ENCODE measurements at regions not wholly inside any gene's neighbourhood (a gene's known extent, or its start where the extent isn't known, plus 50 kb on each side); places are given as distances from the start of the nearest gene placed in this dataset.

DNA sequence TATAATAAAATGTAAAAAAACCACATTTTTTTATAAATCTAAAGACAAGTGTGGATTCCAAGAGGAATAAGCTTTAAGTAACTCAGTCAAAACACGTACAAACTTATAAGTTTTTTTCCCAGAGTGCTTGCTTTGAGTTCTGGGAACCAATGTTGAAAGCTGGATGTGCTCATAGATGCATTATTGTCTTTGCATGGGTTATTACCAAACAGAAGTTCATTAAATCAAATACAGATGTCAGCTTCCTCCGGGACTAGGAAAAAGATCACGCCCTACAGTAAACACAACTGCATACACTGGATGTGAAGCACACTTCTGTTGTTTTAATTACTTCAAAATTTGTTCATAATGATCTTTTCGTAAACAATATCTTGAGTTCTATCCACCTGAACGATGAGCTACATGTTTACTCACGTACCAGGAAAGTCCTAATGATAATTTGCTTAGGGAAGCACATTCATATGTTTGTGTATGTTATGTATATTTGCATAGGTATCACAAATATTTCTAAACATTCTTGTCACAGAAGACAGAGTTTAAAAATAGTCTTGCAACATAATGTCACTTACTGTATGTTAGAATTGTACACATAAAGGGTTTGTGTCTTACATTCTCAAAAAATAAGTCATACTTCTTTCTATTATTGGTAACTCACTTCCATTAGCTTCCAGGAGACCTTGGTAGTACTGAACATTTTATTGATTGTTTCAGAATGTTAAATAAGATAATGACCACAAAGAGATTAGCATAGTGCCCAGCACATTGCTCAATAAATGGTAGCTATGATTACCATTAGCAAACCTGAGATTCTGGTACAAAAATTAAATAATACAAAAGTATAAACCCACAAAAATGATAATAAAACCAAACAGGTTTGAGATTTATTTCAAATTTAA, 427.4 kb downstream of the CETN3 start:
- no peak for DNase-seq

DNA sequence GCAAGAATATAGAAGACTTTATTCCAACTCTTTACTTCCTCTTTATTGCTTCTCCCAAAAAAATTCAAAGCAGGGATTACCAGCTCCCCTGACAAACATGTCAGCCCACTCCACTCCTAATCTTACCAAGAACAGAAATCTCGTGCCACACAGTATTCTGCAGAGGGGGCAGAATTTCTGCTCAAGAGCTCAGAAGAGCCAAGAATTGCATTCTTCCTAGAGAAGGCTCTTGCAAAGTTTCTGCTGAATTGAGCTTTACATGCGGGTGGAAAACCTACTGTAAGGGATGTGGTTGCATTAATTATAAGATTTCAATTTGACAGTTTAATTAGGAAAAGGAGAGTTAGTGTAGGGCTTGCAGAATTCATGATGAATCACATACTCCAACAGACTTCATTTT, 428.5 kb downstream of the CETN3 start:
- no peak for DNase-seq

DNA sequence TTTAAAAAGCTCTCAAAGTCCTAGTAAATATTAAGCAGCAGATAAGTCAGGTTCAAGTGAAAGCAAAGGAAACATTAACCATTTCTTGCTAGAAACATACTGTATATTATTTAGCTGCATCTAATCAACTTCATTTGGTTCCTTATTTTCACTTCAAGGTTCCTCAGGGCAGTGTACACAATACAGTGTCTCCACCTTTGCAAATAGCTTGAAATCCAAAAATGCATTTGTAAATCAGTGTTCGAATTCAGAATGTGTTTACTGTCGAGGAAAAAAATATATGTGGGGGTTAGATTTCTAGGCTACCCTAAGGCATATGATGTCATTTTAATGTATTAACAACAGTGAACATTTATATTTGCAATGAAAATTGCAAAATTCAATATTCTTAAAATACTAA, 436.0 kb downstream of the CETN3 start:
- DNase-seq, result no peak

DNA sequence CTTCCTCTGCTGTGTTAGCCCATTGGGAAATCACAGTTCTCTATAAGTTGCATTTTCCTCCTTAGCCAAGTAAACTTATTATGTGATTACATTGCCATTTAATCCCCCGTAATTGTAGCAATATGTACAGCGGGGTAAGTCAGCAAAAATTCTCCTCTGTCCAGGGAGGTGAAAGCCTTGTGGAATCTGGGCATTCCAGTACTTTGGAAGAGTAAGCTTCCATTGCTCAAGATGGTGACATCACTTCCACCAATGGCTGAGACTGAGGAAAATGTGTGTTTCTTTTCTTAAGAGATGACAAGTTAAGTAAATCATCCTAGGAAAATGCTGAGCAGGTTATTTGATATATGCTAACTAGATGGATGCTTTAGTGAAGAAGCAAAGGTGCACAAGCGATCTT, 436.7 kb downstream of the CETN3 start:
- no peak for DNase-seq

DNA sequence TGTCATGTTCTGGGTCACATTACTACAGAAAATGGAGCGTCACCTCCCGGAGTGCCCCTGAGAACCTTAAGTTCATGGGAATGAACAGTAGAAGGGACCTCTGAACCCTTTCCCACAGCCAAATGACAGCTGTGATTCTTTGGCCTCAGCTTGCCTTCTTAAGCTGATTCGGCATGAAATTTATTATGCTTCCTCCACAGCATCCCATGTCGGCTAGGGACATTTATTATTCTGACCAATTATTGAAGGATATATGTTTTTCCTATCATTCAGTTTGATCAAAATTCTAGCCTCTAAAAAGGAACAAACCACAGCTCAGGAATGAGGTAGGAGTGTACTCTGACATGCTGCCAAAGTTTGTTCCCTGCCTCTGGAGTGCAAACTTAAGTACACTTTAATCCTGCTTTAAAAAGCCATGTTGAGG, 440.6 kb downstream of the CETN3 start:
- DNase-seq, result no peak

DNA sequence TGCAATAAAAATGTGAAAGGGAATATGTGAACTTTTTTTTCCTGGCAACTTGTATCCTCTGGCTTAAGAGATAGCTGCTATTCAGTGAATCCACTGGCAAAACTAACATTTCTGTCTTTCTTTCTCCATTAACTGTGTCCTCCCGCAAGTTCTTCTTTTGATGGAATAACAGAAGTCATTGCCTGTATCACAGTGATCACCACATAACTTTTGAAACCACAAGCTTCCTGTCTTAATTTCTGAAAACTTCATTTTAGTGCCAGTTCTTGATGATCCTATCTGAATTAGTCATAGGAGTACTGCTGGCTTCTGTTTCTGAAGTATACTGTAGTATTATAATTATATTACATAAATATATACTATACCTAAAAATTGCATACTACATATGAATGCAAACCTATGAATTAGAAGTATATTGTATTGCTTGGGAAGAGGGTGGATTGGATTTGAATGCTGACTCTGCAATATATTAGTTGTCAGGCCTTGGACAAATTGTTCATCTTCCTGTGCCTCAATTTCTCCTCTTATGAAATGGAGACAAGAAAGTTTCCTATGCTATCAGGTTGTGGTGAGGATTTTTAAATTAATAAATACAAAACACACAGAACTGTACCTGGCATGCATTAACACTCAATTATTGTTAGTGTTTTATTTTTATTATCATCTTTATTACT, 441.6 kb downstream of the CETN3 start:
- no peak for DNase-seq

DNA sequence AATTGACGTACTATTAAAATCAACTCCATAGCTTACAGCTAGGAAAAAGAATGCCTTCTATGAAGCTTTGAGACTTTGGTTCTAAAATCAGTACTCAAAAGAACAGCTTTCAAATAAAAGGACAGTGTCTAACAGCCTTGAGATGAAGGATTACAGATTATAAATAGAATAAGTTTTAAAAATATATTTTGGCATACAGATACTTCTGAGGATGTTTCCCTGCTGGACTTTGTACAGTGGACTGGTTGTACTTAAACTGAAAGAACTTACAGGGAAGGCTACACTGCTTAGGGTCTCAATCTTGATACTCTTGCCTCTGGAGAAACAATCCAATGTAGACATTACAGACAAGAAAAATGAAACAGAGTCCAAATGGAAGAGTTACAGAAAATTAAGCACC, 452.7 kb downstream of the CETN3 start:
- DNase-seq, result no peak

DNA sequence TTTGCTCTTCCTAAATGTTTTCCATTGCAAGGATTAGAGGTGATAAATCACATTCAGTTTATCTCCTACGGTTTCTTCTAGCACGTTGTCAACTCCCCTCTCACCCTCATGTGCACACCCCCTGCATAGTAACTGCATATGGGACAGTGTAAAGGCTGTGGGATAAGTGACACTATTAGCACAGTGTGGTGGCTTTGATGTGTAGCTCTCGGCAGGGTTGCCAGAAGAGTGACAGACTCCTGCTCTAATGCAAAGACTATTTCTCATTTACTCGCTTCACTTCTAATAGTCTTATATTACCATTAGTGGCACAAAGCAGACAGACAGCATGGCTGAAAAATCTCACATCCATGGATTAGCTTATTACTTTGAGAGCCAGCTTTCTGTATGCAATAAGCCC, 454.6 kb downstream of the CETN3 start:
- no peak for DNase-seq

DNA sequence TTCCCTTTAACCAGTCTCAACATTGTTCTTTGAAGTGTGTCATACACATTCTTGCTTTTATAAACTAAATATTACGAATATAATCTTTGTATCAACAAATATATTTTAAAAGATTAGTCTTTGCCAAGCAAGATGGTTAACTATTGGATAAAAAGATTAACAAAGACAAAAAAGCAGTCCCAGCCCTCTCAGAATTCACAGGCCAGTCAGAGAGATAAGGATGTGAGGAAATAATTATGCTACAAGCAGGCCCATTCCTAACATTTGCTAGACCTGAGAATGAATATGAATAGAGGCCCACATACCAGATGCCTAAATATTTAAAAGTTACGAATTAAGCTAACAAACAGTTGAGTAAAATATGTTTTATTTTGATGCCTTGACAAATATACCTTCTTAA, 457.7 kb downstream of the CETN3 start:
- DNase-seq, result no peak

DNA sequence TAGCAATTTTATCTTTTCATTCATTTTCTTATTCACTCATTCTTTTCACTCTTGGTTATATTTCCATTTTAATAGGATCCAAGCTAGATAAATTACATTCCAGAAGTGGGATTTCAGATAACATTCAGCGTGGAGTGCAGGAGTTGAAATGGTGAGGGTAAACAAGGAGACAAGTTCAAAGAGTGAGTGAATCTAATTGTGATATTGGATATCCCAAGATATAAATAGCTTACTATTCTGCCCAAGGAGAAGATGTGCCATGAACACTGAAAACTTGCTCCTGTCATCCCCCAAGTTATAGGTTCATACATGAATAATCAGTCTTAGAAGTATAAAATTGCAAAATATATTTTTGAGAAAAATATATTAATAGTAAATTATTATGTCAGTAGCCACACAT, 459.3 kb downstream of the CETN3 start:
- no peak for DNase-seq

DNA sequence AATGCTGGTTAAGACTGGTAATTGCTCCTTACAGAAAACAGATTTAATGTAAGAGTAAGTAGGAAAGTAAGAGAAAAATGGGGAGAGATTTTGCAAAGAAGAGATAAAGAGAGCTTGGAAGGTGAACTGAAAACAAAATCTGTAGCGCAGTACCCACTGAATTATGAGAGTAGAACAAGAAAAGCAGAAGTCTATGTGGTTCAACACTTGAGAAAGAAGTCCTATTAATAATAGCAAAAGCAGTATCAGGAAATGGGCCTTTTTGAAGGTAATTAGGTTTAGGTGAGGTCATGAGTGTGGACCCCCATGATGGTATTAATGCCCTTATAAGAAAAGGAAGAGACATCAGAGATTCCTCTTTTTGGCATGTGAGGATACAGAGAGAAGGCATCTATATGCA, 460.6 kb downstream of the CETN3 start:
- DNase-seq, result no peak

DNA sequence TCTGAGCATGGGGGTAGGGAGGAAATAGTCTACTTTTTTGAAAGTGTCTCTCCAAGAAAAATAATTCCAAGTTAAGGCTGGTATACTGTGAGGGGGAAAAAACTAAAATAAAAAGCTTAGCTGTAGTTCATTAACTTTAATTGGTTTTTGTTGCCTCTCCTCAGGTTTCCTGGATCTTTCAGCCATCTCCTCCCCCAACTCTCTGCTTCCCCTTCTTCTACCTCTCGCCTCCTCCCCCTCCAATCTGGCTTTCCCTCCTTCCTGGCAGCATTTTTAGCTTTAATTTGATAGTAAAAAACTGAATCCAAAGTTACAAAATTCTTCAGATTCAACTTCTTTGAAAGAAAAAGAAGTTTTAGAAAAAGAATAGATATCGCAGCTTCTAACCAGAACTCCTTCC, 462.6 kb downstream of the CETN3 start:
- DNase-seq, result no peak

DNA sequence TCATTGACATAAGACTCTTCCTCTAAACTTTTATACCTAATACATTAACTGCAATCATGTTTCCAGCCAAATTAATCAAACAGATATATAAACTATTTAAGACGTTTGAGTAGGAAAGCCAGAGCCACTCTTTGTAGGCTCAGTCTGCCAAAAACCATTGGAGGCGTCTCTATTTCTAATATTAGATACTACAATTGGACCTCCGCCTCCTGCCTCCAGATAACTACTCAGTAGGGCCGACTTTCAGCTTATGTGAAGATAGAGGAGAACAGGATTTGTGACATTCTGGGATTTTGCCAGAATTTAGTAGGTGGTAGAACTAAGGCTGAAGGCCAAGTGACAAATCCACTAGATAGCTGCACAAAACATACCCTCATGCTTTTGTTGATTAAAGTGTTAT, 463.0 kb downstream of the CETN3 start:
- no peak for DNase-seq

DNA sequence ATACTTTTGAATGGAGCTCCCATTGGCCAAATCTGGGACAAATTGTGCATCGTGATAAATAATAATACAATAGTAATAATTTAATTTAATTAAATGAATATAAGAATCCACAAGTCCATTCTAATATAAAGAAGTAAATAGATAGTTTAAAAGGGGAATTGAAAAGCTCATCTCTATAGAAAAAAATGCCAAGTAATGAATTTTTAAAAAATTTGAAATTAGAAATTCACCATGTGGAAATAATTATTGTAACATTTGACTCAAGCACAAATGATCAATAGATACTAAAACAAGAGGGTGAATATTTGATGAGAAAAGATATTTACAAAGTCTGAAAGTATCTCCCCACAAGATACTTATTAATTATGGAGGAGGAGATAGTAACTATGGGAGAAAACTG, 467.4 kb downstream of the CETN3 start:
- DNase-seq, result no peak

DNA sequence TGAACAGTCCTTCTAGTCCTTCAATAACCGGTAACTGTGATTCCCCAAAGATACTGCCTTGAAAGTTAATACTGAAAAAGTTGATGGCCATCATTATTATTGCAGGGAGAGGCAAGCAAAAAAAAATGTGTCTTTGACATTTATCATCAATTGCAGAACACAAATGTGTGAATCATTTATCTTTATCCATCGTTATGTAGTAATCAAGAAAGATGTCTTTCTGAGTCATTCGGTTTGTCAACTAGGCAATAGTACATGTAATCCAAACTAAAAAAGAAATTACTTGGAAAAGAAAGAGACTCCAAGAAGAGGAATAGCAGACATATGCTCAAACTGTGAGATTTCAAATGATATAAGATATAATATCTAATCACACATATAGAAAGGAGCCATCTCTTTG, 473.0 kb downstream of the CETN3 start:
- no peak for DNase-seq

DNA sequence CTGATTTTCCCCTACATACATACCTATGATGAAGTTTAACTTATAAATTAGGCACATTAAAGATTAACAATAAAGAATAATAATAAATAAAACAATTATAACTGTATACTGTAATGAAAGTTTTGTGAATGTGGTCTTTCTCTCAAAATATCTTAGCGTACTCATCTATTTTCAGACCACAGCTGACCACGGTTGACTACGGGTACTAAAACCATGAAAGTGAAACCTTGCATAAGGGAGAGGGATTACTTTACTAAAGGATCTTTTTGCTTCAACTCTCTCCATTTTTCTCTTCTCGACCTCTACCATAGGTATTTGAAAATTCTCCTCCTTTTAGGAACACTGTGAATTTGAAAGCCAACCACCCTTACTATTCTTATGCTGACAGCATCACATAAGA, 475.5 kb downstream of the CETN3 start:
- DNase-seq, result no peak

DNA sequence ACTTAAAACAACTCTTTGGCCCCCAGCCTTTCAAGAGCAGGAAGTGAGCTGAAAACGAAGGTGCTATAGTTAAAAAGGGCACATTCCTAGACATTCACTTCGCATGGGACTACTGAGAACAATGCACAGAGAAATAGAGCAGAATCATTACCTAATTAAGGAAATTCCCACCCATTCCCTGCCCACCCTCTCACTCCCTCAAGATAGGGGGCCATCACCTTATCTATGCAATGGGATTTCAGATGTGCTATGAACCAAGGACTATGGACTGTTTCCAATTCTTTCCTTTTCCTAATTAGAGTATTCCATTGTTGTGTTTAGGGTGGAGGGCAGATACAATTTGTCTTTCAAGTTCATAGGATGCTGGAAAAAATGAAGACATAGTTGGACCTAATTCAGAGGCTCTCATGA, 476.8 kb downstream of the CETN3 start:
- no peak for DNase-seq

DNA sequence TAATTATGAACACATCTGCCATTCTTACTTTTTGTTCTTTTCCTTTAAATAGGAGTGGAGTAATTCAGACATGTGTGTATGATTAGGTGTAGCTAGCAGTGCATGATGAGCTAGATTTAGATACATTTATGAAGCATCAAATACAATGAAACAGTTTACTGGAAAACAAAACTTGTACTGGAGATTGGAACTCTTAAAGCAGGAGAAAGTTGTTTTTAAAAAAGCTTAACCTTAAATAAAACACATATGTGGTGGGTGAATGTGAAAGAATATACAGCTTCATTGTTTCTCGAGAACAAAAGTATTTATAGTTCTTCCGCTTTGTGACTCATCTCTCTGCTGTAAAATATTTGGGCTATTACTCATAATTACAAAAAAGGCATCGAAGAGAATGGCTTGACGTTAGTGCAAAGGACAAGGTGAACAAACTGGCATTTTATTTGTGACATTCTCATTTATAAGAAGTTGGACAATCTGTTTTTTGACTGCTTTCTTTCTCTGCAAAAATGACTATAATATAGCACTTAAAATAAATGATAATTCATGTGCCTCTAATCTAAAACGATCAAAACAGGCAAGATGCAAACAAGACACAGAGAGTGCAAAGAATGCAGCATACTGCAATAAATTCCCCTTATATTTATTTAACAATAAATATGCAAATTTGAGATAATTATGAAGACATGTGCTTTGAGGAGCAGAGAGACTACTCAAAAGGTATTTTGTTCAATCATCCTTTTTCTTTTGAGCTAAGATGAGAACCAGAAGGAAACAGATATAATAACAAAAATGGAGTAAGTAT, 478.8 kb downstream of the CETN3 start:
- no peak for DNase-seq

DNA sequence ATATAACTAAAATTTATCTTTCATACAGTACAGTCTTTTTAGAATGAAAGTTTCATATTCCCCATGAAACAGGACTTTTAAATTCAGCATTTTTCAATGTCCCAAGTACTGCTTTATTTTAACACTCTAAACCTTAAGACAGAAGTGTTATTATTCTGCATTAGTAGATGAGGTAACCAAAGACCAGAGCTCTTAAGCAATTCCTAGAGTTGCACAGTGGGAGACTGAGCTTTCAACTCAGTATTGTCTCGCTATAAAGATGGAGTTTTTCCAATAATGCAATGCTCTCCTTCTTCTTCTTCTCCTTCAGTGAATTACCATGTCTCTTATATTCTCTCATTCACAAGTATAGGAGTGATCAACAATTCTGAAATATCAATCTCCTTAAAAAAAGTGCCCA, 479.7 kb downstream of the CETN3 start:
- no peak for DNase-seq

DNA sequence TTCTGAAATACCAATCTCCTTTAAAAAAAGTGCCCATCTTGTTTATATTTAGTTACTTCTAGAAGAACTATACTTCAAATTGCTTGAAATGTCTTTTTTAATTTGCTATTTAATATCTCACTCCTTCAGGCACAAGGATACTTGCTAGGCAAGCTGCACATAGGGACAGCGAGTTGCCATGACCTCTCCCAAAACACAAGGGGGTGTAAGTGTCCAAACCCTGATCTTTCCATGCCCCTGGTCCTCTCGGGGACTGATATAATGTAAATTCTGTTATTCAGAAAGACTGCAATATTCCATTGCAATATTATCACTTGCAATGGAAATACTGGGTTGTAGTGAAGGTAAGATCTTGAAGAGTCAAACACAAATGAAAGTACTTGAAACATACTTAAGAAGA, 480.4 kb downstream of the CETN3 start:
- no peak for DNase-seq

DNA sequence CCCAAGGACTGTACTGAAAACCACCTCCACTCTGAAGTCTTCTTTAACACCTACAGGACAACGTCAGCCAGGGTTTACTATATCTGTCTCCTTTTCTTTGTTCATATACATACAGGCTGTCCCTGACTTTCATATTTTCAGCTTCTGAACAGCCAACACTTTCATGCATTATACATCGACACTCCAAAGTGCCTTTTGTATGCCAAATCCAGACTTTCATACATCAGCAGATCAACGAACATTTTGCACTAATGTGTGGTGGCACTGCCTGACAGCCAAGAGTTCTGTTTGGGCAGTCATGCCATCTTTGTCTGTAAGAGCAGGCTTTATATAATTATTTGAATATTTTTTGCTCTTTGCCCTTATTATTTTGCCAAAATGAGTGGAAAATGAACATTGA, 487.4 kb downstream of the CETN3 start:
- DNase-seq, result no peak

DNA sequence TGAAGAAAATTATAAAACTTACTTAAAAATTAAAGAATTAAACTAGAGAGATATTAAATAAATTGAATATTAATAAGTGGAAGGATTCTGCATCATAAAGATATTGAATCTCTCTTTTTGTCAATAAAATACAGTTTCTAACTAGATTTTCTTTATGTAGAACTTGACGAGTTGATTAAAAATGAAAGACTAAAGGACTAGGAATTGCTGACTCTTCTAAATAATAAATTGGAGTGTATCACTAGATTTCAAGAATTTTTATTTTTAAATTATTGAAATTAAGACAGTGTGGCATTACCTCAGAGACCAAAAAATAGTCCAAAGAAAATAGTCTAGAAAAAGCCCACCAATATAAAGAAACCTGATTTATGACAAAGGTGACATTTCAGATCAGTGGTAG, 492.4 kb downstream of the CETN3 start:
- DNase-seq, result no peak

DNA sequence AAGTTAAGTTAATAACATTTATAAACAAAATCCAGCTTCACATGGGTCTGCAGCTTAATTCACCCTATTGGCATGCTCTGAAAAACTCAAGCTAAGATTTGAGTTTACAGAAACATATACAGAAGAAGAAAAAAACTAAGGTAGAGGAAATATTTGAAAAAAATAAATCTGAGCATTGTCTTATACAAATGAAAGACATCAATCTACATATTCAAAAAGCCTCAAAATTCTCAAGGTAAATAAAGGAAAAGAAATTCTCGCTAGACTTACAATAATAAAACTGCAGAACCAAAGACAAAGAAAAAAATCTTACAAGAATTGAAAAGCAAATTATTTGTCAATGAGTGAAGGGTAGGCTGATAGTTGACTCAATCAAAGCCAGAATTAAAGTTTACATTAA, 493.4 kb downstream of the CETN3 start:
- DNase-seq, result no peak

DNA sequence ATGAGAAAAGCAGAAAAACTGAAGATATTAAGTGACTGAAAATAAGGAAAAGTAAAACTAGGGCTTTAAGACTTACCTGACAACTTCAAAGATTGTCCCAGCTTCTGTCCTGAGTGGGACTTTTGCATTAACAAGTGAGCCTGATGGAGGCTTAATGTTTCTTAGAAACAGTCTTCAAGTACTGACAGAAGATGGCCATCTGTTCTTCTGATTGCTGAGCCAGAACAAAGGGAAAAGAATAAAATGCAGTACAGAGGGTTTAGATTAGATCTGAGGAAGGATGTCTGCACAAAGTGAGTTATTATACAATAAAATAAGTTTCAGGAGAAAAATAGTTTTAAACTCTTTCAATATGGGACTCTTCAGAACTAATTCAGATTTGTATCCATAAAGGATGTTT, 500.7 kb downstream of the CETN3 start:
- no peak for DNase-seq
